Stomach smooth muscle (tissue), 2 donors: ENCODE measurements at regions not wholly inside any gene's neighbourhood (a gene's known extent, or its start where the extent isn't known, plus 50 kb on each side); places are given as distances from the start of the nearest gene placed in this dataset.

Experiments
- H3K27ac ChIP-seq: one replicate; pipeline ENCODE4 v1.7.0; 2013; ENCODE audit warnings: mild to moderate bottlenecking, low read length, inconsistent platforms
- H3K27me3 ChIP-seq, 2 donors: one replicate each; pipeline ENCODE4 v1.7.0; 2013; ENCODE audit warnings: low read length in 2 of 2; ENCODE audit not compliant: insufficient read depth in 2 of 2, control insufficient read depth in 1 of 2
- H3K36me3 ChIP-seq, 2 donors: one replicate each; pipeline ENCODE4 v1.7.0; 2013; ENCODE audit warnings: low read length in 2 of 2; ENCODE audit not compliant: control insufficient read depth in 2 of 2, insufficient read depth in 2 of 2
- H3K4me1 ChIP-seq: one replicate; pipeline ENCODE4 v1.7.0; 2013; ENCODE audit warnings: low read length; ENCODE audit not compliant: control insufficient read depth, insufficient read depth
- H3K4me3 ChIP-seq, 2 donors: one replicate each; pipeline ENCODE4 v1.7.0; 2013; ENCODE audit warnings: low read length in 2 of 2
- H3K9ac ChIP-seq, 2 donors: one replicate each; pipeline ENCODE4 v1.7.0; 2013; ENCODE audit warnings: low read length in 2 of 2, mild to moderate bottlenecking in 1 of 2
- H3K9me3 ChIP-seq, 2 donors: one replicate each; pipeline ENCODE4 v1.7.0; 2013; ENCODE audit warnings: low read length in 2 of 2; ENCODE audit not compliant: control insufficient read depth in 2 of 2
- donor health status: healthy.
- donor health status: Pancreatic carcinoma.

- Histone ChIP-seq H3K4me3 (no peak overlapping the region), H3K36me3 (no peaks in the 10 kb centered on the region), H3K9me3 (no peaks in the 10 kb centered on the region), H3K27me3 (no peaks in the 10 kb centered on the region), H3K27ac (no peak overlapping the region), H3K9ac (no peak overlapping the region), H3K4me1 (no peaks in the 10 kb centered on the region)
Measured at GRCh38 chr10:36220151-36220550, 578.1 kb upstream of the FZD8 start.

DNA sequence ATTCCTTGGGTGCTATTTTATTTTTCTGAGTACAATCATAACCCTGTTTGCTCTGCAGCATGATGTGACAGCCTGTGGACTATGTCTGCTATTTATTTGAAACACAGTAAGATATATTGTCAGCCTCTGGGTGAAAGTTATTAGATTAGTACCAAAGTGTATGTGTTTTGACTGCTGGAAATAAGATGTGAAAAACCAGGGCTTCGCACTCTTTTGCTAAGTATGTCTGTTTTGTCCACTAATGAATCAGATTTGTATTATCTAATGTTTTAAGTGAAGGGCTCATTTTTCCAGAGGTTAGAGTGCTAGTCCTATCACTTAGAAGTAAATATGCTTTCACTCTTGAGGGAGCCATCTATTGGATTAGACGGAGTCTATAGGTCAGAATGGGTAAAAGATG is 569.8 kb upstream of the FZD8 start:
- no peaks in the 10 kb centered on the region for H3K9me3 ChIP-seq
- H3K4me1 ChIP-seq, result no peaks in the 10 kb centered on the region
- no peaks in the 10 kb centered on the region for H3K36me3 ChIP-seq
- no peaks in the 10 kb centered on the region for H3K27me3 ChIP-seq
- H3K27ac ChIP-seq, result no peak overlapping the region
- no peak overlapping the region for H3K4me3 ChIP-seq
- no peak overlapping the region for H3K9ac ChIP-seq

- no peaks in the 10 kb centered on the region for H3K9me3 ChIP-seq
- no peaks in the 10 kb centered on the region for H3K27me3 ChIP-seq
- H3K9ac ChIP-seq, result no peak overlapping the region
Measured at GRCh38 chr10:36209480-36209879, 567.4 kb upstream of the FZD8 start.

DNA sequence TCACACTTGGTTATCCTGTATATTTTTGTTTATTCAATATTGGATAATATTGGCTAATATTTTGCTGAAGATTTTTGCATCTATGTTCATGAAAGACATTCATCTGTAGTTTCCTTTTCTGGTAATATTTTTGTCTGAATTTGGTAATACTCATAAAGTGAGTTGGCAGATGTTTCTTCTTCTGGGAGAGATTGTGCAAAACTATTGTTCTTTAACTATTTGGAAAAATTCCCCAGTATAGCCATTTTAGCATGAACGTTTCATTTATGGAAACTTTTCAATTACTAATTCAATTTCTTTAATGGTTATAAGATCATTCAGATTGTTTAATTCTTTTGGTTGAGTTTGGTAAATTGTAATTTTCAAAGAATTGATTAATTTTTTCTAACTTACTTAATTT is 560.8 kb upstream of the FZD8 start:
- no peaks in the 10 kb centered on the region for H3K36me3 ChIP-seq
- H3K4me3 ChIP-seq, result no peak overlapping the region
- no peak overlapping the region for H3K27ac ChIP-seq
- no peaks in the 10 kb centered on the region for H3K4me1 ChIP-seq
- H3K9ac ChIP-seq, result no peak overlapping the region
- H3K9me3 ChIP-seq, result no peaks in the 10 kb centered on the region
- no peaks in the 10 kb centered on the region for H3K27me3 ChIP-seq

More at GRCh38 chr10:36209480-36209879, 567.4 kb upstream of the FZD8 start:
- Histone ChIP-seq H3K4me3 (no peak overlapping the region), H3K36me3 (no peaks in the 10 kb centered on the region), H3K27ac (no peak overlapping the region), H3K4me1 (no peaks in the 10 kb centered on the region)

- Histone ChIP-seq H3K27ac (no peak overlapping the region), H3K4me3 (no peak overlapping the region), H3K9me3 (no peaks in the 10 kb centered on the region), H3K9ac (no peak overlapping the region), H3K4me1 (no peaks in the 10 kb centered on the region), H3K27me3 (no peaks in the 10 kb centered on the region), H3K36me3 (no peaks in the 10 kb centered on the region)
Measured at GRCh38 chr10:36200577-36200976, 558.5 kb upstream of the FZD8 start.

DNA sequence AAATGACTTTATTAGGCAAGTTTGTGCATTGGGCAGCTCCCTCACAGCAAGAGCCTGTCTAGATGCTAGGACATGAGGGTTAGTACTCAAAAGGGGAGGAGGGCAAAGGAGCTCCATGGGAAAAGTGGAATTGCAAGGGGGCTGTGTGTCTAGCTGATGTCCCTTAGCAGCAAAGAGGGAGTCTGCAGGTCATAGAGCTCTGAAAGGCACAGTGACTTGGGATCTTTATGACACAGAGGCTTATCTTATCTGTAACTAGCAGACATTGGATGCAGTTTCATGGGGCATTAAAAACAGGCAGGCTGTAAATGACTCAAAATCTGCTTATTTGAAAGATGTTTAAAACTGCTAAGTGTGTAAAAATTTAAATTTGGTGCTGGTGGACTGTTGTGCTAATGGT is 556.2 kb upstream of the FZD8 start:
- Histone ChIP-seq H3K4me3 (no peak overlapping the region), H3K27me3 (no peaks in the 10 kb centered on the region), H3K4me1 (no peaks in the 10 kb centered on the region), H3K36me3 (no peaks in the 10 kb centered on the region), H3K27ac (no peak overlapping the region), H3K9me3 (no peaks in the 10 kb centered on the region), H3K9ac (no peak overlapping the region)

DNA sequence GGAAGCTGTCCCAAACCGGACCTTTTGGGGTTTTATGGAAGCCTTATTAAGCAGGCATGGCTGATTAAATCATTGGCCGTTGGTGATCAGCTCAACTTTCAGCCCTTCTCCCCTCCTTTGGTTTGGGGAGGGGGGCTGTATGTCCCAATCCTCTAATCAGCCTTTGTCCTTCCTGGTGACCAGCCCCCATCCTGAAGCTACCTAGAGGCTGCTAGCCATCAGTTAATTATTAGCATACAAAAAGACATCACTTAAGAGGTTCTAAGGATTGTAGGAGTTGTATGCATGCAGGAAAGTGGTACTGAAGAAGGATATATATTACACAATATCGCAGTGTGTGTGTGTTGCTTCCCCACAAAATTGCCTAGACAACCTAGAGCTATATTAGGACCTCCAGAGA is 553.3 kb upstream of the FZD8 start:
- H3K36me3 ChIP-seq, result no peaks in the 10 kb centered on the region
- H3K4me1 ChIP-seq, result no peaks in the 10 kb centered on the region
- H3K27me3 ChIP-seq, result no peaks in the 10 kb centered on the region

GRCh38 chr10:36194276-36194675 is 552.2 kb upstream of the FZD8 start:
- H3K9me3 ChIP-seq, result peaks cover 4 to 12% of the 10 kb centered on the region in 2 donors
- H3K4me3 ChIP-seq, result no peak overlapping the region
- no peaks in the 10 kb centered on the region for H3K4me1 ChIP-seq
- no peaks in the 10 kb centered on the region for H3K36me3 ChIP-seq
- no peak overlapping the region for H3K9ac ChIP-seq
- H3K27me3 ChIP-seq, result no peaks in the 10 kb centered on the region
- no peak overlapping the region for H3K27ac ChIP-seq

More for the DNA sequence above, 553.3 kb upstream of the FZD8 start:
- no peak overlapping the region for H3K27ac ChIP-seq
- no peak overlapping the region for H3K4me3 ChIP-seq
- H3K9ac ChIP-seq, result no peak overlapping the region
- peaks cover 4 to 9% of the 10 kb centered on the region in 2 donors for H3K9me3 ChIP-seq

DNA sequence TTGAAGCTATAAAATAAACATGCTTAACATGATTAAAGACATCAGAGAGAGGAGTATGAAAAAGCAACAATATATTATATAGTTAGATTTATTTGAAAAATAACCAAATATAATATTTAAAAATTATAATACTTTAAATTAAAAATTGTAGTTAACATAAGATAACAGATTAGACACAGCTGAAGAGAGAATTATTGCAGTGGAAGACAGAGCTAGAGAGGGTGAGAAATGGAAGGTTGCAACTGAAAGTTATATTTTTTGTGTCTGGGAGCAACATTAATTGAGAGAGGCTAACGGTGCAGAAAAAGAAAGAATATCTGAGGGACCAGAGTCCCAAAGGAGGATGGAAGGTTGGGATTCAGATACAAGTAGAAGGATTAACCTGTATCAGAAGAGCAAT is 548.9 kb upstream of the FZD8 start:
- Histone ChIP-seq H3K9me3 (peaks cover 4 to 12% of the 10 kb centered on the region in 2 donors), H3K36me3 (no peaks in the 10 kb centered on the region), H3K4me3 (no peak overlapping the region), H3K4me1 (peaks cover 3% of the 10 kb centered on the region), H3K27me3 (no peaks in the 10 kb centered on the region), H3K9ac (no peak overlapping the region), H3K27ac (no peak overlapping the region)

- no peak overlapping the region for H3K9ac ChIP-seq
- no peaks in the 10 kb centered on the region for H3K27me3 ChIP-seq
- H3K27ac ChIP-seq, result no peak overlapping the region
- H3K4me1 ChIP-seq, result peaks cover 3% of the 10 kb centered on the region
- no peaks in the 10 kb centered on the region for H3K36me3 ChIP-seq
- peaks cover 4 to 12% of the 10 kb centered on the region in 2 donors for H3K9me3 ChIP-seq
- no peak overlapping the region for H3K4me3 ChIP-seq
Measured at GRCh38 chr10:36188461-36188860, 546.4 kb upstream of the FZD8 start.

DNA sequence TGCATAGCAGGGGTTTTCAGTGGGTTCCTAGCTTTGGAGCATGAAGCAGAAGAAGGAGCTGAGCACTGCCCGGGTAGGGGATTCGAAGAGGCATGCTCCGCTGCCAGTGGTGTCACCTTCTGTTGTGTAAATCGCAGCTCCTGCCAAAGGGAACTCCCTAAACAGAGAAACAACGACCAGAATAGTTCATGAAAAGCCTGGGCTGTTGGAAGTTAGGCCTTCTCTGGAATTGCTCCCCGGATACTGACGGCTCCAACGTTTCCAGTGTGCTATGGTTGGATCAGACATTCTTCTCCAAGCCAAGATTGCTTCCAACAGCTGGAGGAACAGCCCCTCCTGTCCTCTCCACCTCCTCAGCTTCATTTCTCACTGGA is 546.0 kb upstream of the FZD8 start:
- no peak overlapping the region for H3K27ac ChIP-seq
- peak overlapping the region in 1 of 2 donors; percentile 8 for H3K4me3 ChIP-seq
- peaks cover 4 to 12% of the 10 kb centered on the region in 2 donors for H3K9me3 ChIP-seq
- peaks cover 3% of the 10 kb centered on the region for H3K4me1 ChIP-seq
- H3K27me3 ChIP-seq, result no peaks in the 10 kb centered on the region
- no peak overlapping the region for H3K9ac ChIP-seq
- no peaks in the 10 kb centered on the region for H3K36me3 ChIP-seq
